GM18498 (cell line): ENCODE measurements at regions not wholly inside any gene's neighbourhood (a gene's known extent, or its start where the extent isn't known, plus 50 kb on each side); places are given as distances from the start of the nearest gene placed in this dataset.
"Not testable (repeated sequence)": the region's sequence is repeated elsewhere in the genome, so short reads cannot be mapped to it uniquely, and the experiment has no call there.

Source experiments
- ATAC-seq: cut with Tn5 transposase; IDR thresholded peaks from one replicate; pipeline ENCODE4 v1.9.1; 2021; ENCODE audit warnings: mild to moderate bottlenecking, moderate library complexity; ENCODE audit not compliant: unreplicated experiment

DNA sequence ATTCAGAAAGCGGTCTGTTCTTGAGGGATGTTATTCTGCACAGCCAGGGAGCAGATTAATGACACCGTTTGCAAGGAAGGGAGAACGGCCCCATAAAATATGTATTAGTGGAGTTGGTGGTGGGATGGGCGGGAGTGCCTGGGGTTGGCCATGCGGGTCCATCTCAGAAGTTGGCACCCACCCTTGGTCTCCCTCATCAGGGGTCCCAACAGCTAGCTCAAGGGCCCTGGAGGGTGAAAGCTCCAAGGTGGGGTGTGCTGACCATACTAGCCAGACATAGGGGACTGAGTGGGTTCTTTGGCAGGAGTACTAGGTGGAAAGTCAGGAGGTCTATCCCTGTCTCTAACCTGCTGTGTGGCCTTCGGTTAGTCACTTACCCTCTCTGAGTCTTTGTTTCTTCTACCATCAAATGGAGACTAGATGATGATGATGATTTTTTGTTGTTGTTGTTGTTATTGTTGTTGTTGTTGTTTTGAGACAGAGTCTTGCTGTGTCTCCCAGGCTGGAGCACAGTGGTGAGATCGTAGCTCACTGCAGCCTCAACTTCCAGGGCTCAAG lies 83.2 kb upstream of the BRD7 start:
- no peak for ATAC-seq

- ATAC-seq: no peak
These were observed 82.2 kb upstream of the BRD7 start for GRCh38 chr16:50450957-50451356.

DNA sequence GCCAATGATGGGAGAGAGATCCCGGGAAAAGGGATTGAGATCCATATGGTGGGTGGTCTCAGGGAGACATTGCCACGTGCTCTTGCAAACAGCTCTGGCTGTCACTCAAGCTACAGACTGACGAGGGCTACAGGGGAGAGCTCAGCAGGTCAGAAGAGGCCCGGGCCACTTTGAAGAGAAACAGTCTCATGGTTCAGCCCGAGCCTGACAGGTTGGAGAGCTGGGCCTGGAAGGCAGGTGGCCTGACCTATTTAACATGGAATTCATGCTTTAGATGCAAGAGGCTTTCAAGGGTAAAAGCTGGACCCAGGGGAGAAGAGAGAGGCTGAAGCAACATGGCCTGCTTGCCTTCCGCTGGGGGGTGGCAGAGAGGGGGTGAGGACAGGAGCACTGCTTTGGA lies 81.0 kb upstream of the BRD7 start:
- no peak for ATAC-seq

DNA sequence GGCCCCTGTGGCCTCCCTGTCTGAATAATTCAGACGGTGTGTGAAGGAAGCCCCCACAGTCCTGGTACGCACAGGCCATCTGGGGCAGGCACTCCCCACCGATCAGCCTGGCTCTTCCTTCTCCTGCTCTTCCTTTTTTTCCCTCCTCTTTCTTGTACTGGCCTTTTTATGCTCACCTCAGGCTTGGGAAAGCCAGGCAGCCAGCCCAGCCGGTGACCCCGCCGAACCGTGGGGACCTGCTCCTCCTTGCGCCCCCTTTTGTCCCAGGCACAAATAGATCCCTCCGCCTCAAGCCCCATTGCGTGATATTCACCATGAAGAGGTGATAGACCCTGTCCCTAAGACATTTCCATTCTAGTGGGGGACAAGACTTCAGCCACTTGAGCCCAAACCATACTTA lies 80.2 kb upstream of the BRD7 start:
- no peak for ATAC-seq

- ATAC-seq: no peak
These were observed 79.7 kb upstream of the BRD7 start for GRCh38 chr16:50448522-50448921.

DNA sequence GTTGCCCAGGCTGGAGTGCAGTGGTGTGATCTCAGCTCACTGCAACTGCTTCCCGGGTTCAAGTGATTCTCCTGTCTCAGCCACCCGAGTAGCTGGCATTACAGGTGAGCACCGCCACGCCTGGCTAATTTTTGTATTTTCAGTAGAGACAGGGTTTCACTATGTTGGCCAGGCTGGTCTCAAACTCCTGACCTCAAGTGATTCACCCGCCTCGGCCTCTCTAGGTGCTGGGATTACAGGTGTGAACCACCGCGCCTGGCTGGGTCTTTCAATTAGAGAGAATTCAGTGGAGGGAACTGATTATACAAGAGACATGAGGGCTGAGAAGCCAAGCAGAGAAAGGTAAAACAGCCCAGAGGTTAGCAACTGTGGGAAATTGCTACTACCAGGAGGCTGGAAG lies 78.6 kb upstream of the BRD7 start:
- ATAC-seq: not testable (repeated sequence)

- ATAC-seq: no peak
These were observed 78.1 kb upstream of the BRD7 start for GRCh38 chr16:50446861-50447260.

DNA sequence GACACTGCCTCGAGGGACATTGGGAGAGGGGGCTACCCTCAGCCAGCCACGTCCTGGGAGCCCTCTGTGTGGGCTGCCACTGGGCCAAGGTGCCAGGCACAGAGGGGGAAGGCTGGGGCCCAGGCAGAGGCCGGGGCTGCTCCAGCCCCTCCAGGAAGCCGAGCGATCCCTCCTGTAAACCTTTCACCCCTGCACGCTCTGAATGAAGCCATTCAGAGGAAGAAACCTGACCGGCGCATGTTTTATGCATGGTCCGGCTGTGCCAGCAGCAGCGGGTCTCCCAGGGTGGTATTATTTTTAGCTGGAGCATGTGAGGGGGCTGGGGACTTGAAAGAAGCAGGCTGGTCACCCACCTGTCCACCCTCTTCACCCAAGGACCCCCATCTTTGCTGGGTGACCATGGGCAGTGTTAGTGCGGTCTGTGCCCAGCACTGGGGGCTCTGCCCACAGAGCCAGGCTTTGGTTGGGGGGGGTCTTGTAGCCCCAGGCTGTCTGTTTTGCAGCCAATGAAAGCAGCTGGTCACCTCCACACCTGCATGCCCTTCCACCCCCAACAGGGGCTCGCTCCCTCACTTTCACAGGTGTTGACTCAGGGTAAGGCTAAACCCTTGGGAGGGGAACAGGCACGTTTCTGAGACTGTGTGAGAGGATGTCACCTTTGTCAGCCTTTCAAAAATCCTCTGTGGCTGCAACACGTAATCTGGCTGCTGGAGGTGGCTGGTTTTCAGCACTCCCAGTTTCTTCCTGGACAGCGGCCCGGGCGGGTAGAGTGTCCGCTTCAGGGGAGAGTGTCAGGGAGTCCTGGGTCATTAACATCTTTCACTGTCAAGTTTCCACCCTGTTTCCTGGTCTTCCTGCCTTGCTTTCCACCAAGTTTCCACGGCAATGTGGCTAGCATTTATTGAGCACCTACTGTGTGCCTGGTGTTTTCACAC lies 77.1 kb upstream of the BRD7 start:
- ATAC-seq: no peak

DNA sequence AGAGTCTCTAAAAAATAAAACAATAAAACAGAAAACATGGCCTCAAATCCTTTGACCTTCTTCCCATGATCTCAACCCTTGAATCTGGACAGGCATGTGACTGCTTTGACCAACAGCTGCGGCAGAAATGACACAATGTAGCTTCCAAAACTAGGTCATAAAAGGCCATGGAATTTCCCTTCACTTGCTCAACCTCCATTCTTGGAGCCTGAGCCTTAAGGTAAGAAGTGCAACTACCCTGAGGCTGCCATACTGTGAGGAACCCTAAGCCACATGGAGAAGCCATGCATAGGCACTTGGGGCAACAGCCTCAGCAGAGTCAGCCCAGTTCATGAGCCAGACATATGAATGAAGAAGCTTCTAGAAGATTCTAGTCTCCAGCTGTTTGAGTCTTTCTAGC lies 75.7 kb upstream of the BRD7 start:
- ATAC-seq: no peak

GRCh38 chr16:50442221-50442620 lies 73.4 kb upstream of the BRD7 start:
- no peak for ATAC-seq

DNA sequence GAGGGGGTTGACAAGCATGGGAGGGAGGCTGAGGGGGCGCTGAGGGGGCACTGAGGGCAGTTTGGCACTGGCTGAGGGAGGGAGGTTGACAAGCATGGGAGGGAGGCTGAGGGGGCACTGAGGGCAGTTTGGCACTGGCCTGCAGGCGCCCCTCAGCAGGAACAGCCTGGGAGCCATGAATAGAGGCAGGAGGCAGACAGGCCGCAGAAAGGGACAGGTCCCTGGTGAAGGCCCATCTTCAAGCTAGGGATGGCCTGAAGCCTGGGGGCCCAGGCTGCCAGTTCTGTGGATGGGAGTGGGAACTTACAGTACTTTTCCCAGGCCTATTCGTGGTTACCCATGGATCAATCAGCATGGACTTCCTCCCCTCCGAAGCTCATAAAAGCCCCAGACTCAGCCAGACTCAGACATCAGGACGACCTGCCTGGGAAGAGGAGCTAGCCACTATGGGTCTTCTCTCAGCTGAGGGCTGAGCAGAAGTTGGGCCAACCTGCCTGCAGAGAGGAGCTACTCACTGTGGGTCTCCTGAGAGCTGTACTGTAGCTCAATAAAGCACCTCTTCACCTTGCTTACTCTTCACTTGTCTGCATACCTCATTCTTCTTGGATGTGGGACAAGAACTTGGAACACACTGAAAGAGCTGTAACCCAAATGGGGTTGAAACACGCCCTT lies 72.8 kb upstream of the BRD7 start:
- no peak for ATAC-seq

DNA sequence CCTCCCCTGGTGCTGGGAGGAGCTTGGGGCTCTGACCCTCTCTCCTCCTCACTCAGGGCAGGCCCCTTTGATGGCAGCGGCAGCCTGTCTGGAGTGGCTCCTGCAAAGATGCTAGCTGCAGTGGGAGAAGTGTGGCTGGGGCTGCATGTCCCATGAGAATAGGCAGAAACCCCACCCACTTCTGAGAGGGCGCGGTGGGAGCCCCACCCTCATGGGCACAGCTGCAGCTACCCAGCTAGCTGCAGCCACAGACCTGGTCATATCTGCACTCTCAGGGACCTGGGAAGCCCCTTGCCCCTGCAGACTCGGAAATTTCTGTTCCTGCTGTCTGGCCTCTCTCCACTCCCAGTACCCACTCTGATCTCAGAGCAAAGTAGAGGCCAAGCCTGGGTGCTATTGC lies 72.2 kb upstream of the BRD7 start:
- ATAC-seq: no peak

DNA sequence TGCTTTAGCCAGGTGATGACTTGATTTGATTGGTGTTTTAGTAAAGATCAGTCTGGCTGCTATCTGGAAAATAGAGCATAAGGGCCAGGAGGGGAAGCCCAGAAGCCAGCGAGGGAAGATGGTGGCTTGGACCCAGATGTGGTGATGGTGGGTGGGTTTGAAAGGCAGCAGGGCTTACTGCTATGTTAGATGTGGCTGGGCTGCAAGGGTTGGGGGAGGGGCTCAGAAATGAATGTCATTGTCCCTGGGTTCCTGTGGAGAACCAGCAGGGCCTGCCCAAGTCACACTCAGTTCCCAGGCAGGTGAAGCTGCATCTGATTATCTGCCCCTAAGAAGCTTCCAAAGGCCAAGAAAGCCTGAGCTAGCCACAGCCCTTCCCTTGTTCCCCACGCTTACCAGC lies 71.7 kb upstream of the BRD7 start:
- ATAC-seq: no peak

GRCh38 chr16:50437769-50438437 lies 69.1 kb upstream of the BRD7 start:
- ATAC-seq: no peak

DNA sequence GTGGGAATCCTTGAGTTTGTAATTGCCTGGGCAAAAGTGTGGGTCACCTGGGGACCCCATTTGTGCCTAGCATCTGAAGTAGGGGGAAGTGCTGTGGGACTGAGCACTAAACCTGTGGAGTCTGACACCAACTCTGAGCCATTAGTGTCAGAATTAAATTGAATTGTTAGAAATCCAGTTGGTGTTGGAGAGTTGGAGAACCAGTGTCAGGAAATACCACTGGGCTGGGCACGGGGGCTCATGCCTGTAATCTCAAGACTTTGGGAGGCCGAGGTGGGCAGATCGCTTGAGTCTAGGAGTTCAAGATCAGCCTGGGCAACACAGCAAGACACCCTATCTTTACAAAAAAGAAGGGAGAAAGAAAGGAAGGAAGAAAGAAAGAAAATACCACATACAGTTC lies 67.5 kb upstream of the BRD7 start:
- ATAC-seq: no peak

- no peak for ATAC-seq
These were observed 66.2 kb upstream of the BRD7 start for GRCh38 chr16:50434872-50435478.

DNA sequence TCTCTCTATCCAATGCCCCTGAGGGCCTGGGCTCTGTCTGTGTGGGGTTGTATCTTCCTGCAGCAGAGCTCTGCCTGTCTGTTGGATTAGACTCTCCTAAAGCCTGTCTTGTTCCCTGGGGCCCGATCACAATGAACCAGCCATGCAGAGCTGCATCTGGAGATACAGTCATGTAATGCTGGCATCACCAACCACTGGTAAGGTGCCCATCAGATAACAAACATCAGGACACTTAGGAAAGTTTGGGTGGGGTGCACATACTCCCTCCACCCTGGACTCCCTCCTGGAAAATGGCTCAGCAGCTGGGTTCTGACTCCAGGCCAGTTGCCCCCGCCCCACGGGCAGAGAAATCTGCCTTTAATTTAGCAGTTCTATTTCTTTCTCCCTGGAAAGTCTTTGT lies 61.3 kb upstream of the BRD7 start:
- ATAC-seq: no peak

DNA sequence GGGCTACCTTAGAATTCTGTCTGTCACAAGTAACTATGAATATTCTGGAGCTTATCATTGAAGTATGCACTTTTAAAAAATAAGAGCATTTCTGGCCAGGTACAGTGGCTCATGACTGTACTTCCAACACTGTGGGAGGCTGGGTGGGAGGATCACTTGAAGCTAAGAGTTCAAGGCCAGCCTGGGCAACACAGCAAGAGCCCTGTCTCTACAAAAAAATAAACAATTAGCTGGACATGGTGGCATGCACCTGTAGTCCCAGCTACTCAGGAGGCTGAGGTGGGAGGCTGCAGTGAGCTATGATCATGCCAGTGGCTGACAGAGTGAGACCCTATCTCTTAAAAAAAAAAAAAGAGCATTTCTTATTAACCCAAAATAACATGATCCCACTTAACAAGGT lies 60.0 kb upstream of the BRD7 start:
- ATAC-seq: no peak

DNA sequence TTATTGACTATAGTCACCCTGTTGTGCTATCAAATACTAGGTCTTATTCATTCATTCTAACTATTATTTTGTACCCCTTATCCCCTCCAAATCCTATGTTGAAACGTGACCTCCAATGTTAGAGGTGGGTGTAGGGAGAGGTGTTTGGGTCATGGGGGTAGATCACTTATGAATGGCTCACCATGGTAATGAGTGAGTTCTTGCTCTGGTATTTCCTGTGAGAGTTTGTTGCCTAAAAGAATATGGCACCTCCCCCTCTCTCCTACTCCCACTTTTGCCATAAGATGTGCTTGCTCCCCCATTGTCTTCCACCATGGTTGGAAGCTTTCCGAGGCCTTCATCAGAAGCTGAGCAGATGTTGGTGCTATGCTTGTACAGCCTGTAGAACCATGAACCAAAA lies 59.3 kb upstream of the BRD7 start:
- no peak for ATAC-seq

DNA sequence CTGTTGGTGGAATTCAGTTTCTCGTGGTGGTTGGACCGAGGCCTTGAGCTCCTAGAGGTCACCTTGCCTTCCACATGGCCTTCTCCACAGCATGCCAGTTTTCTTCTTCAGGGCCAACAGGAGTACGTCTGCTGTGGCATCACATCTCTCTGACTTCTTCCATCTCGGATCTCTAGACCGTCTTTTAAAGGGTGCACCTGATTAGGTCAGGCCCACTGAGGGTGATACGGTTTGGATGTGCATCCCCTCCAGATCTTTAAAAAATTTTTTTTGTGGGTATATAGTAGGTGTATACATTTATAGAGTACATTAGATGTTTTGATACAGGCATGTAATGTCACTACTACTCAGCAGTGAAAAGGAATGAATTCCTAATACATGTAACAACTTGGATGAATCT lies 58.3 kb upstream of the BRD7 start:
- no peak for ATAC-seq

DNA sequence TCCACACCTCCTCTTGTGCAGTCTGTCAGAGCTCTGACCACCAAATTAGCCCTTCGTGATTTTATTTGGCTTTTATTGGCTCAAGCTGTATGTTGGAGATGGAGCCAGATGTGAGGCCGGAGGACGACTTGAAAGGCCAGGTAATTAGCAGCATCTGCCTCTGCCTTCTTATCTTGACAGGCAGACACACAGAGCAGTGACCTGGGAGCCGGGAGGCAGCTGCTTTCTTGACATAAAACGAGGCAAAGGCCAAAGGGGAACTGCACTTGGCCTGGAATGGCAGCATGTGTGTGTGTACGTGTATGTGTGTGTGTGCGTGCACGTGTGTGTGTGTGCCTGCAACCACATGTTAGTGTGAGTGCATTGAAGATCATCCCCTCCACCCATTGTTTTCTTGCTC lies 56.9 kb upstream of the BRD7 start:
- ATAC-seq: no peak
